GM19463 (cell line): ENCODE measurements at regions not wholly inside any gene's neighbourhood (a gene's known extent, or its start where the extent isn't known, plus 50 kb on each side); places are given as distances from the start of the nearest gene placed in this dataset.
"Not testable (repeated sequence)": the region's sequence is repeated elsewhere in the genome, so short reads cannot be mapped to it uniquely, and the experiment has no call there.

Source experiments
- ATAC-seq: cut with Tn5 transposase; IDR thresholded peaks from one replicate; pipeline ENCODE4 v1.9.1; 2021; ENCODE audit warnings: mild to moderate bottlenecking, moderate library complexity; ENCODE audit not compliant: unreplicated experiment

DNA sequence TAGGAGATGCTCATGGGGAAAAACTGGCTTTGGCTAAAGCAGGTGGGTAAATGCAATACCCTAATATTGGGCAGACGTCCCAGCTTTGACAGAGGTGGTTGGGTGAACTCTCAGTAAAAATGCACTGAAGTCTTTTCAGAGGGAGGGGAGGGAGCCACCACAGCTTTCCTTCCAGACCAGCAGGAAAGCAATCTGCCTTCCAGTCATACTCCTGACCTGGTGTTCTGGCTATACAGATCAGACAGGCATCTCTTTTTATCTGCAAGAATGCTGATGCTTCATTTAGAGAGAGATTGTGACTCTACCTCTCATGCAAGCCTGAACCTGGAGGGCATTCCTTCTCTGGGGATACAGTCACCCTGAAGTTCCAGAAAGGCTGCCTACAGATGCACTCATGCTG is 52.6 kb upstream of the ICA1 start:
- ATAC-seq: no peak

DNA sequence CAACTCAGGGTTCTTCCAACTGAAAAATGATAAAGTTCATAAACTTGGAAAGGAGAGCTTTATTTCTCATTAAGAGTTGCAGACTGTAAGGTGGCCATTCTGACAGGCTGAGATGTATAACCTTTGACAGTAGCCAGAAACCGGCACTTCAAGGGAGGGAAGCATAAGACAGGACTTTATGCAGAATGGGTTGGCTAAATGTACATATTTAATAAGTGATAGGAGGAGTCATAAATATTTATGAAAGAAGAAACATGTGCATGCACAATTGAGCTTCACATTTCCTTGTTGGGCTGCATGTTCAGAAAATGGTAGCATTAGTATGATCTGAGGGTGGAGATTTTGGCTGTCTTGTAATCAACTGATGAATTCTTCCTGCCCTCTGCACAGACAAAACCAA is 57.1 kb upstream of the ICA1 start:
- ATAC-seq: no peak

DNA sequence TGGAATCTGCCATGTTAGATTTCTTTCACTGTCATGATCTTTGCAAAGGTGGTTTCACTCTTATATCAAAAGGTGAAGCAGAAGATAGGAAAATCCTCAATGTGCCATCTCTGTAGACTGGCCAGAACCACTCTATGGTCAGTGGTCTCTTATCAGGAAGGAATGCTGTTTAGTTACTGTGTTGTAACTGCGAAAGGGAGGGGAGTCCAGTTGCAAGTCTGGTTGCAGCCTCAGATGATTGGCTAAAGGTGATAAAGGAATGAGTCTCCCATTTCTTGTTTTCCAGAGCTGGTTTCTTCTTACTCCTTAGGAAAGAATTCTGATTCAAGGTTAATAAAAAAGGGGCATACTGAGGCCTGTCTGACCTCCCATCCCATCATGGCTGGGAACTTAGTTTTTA is 58.2 kb upstream of the ICA1 start:
- ATAC-seq: no peak

DNA sequence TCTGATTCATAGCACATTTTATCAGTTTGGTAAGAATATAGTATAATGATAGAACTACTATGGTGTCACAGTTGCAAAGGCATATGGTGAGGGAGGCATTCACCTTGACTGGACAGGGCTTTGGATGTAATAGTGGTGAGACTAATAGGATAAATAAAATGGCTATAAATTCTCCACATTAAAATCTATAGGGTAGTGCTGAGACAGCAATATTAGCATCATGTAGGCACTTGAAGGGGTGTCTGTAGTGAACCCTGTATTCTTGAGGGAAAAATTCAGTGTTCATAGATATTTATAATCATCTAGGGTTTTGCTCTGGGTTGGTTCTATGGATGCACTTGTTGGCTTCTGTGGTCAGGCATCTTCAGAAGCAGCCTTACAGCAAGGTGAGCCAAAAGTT is 59.3 kb upstream of the ICA1 start:
- ATAC-seq: no peak

DNA sequence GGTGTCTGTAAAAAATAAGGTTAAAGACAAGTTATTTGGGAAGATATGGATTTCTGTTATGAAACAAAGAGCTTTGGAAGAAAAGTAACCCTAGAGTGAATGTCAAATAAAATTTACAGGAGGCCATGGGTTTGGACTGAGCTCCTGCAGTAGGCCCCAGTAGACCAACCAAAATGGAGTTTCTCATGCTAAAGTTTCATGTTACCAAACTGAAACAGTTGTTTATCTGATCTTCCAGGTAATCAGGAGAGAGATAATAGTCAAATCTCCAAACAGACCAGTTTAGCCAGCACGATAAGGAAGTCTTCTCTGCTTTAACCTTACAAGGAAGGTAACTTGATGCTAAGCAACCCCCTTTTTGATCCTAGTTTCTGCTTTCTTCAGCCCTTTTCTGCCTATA is 60.7 kb upstream of the ICA1 start:
- no peak for ATAC-seq

DNA sequence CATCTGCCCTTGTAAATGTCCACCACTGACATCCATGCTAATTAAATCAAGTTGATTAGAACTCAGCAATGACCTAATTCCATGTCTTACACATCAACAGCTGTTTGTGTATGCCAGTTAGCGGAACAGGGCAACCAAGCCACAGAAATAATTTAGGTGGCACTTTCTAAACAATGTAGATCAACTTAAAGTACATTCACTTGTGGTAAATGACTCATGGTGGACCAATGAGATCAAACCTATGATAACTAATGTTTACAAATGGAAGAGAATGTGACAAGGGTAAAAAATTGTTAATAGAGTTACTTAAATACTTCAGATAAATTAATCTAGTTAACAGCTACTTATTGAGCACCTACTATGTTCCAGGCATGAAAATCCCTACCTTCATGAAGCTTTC is 63.1 kb upstream of the ICA1 start:
- ATAC-seq: no peak

DNA sequence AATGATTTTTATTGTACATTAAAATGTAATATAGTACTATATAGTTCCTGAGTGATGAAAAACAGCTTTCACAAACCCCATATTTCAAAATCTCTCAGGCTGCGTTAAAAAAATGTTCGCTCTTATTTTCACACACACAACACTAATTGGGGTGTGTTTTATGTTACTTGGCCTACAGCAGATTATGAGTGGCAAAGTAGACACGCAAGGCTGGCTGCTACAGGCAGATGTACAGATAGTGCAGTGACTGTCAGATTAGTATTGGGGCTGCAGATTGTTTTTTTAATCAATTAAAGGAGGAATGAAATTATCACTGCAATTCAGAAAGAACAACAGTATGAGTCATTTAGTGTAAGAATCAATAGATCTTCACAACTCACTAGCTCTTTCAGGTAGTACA is 65.2 kb upstream of the ICA1 start:
- ATAC-seq: no peak

DNA sequence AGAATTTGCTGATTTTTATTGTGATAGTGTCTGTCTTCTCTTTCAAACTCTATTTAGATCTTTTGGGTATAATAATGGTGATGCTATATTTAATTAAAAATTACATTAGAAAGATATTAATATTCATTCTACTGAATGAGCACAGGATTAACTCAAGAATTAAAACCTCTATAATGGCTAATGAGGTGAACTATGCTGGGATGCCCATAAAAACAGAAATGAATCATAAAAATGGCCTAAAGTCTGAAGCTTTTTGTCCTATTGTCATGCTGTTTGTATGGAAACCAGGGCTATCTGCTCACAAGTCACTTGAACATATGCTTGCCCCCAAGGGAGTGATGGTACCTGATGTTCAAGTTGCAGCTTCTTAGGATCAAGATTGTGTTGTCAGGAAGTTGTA is 76.2 kb upstream of the ICA1 start:
- no peak for ATAC-seq

DNA sequence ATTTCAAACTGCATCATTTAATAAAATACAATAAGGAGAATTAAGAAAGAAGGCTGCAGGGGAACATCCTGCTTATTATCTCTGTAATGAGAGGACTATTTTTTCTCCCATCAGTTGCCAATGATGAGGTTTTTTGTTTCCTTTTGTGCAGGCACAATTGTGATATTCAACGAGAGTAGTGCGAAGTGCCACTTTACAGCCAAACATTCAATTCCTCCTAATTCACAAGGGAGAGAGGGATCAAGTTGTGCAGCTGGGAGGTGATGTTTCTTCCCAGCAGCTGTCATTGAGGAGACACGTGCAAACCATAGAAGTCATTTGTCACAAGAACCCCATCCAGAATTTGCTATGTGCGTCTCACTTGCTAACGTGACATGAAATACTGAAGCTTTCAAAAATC is 81.6 kb upstream of the ICA1 start:
- ATAC-seq: no peak

DNA sequence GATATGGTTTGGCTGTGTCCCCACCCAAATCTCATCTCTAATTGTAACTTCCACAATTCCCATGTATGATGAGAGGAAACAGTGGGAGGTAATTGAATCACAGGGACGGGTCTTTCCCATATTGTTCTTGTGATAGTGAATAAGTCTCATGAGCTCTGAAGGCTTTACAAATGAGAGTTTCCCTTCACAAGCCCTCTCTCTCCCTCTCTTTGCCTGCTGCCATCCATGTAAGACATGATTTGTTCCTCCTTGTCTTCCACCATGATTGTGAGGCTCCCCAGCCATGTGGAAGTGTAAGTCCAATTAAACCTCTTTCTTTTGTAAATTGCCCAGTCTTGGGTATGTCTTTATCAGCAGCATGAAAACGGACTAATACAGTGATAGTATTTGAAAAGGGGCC is 85.4 kb upstream of the ICA1 start:
- ATAC-seq: not testable (repeated sequence)

DNA sequence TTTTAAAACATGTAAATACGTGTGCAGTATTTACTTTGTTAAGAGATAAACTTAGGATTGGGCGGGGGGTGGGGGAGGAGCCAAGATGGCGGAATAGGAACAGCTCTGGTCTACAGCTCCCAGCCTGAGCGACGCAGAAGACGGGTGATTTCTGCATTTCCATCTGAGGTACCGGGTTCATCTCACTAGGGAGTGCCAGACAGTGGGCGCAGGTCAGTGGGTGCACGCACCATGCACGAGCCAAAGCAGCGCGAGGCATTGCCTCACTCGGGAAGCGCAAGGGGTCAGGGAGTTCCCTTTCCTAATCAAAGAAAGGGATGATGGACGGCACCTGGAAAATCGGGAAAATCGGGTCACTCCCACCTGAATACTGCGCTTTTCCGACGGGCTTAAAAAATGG is 81.8 kb upstream of the NXPH1 start:
- ATAC-seq: not testable (repeated sequence)

DNA sequence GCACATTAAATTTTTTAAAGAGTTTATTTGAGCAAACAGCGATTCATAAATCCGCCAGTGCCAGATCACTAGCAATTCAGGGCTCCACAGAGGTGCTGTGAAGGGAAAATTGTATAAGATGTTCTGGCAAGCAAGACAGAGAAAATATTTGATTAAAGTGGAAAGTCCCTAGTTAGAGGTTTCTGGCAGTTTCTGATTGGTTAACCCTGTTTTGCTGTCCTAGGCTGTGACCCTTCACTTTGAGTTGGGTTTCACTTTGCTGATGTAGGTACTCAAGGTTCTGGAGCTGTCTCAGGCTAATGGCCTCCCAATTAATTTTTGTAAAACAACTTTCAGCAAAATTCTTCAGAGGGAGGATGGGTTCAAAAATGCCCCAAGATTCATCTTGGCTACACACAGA is 79.4 kb upstream of the NXPH1 start:
- ATAC-seq: no peak

DNA sequence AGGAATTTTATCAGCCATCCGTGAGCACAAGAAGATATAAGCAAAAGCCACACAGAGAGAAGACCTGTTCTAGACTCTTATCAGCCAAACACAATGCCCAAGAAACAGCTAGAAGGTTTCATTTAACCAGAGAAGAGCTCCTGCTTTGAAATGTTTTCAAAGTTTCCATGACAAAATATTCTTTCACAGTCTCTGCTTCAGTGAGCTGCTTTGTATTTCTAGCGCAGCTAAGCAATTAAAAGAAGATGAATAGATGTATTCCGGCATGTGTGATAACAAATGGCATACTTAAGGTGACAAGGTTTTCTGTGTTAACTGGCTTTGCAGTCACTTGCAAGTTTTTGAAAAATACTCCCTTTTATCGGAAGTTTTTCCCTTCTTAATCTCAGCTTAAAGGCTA is 78.9 kb upstream of the NXPH1 start:
- no peak for ATAC-seq

DNA sequence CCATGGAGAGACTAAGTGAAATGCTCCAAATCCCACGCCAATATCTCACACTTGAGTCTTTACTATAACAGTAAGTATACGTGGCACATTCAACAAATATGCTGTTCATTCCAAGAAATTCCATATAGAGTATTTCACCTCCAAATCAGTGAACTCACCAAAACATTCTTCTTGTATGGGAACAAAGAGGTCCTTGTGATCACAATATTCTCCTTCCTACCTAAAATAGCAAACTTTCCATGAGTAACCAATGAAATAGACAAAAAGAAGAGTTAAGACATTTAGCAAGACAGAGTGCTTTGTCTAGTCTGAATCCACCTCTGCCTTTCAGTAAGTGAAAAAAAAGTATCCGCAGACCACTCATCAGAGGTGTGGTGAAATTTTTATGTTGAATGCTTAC is 77.3 kb upstream of the NXPH1 start:
- no peak for ATAC-seq

DNA sequence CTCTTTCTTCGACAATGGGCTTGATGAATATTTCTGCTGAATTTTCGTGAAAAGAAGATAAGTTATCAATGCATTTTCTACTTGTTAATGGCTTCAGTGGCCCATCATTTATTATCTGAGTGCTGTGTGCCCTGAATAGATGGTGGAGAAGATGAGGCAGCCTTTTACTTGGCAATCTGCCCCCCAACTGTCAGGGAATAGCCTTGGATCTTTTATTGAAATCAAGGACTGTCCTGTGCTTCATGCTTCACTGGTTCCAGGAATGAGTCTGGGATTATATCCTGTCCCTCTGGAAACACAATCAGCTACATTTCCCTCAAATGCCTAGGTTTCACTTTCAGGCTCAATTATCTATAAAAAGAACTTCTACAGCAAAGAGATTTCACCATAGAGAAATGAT is 75.9 kb upstream of the NXPH1 start:
- ATAC-seq: no peak

DNA sequence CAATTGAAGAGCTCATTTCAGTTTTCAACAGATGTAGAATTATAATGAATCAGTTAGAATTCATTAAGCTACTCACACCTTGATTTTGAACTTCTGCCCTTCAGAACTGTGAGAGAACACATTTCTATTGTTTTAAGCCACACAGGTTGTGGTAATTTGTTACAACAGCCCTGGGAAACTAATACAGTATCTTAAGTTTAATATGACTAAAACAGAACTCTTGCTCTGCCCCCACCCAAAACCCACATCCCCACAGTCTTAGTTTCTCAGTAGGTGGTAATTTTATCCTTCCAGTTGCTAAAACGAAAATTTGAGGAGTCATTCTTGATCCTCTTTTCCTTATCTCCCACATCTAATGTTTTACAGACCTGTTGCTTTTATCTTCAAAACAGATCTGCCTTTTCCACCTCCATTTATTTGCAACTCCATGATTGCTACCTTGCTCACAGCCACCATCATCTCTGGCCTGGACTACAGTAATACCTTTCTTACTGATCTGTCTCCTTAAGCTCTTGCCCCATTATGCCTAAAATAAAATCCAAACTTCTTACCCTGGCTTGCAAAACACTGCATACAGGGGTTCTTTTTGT is 72.8 kb upstream of the NXPH1 start:
- no peak for ATAC-seq

DNA sequence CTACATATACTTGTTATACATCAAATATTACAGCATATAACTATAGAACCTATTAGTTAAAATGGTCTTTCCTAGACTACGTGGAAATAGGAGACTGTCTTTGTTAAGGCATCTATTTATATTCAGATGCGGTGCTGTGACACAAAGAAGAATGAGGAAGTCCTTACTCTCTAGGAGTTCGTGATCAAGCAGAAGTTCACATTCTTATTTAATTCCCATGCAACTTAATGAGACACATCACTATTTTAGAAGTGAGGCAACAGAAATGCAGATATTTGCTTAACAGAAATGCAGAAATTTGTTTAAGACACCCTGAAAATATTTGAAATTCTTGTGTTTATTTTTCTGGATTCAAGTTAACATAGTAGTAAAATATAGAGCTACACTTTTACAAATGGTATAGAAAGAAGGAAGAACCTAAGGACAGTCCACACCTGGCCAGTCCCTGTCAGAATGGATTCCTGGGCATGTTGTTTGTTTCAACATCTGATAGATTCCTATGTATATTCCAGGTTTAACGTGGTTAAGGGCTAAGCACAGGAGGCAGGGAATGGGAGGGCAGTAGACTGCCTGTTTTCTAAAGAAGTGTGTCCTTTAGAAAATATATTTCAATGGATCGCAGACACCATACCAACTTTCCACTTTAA is 70.6 kb upstream of the NXPH1 start:
- no peak for ATAC-seq

DNA sequence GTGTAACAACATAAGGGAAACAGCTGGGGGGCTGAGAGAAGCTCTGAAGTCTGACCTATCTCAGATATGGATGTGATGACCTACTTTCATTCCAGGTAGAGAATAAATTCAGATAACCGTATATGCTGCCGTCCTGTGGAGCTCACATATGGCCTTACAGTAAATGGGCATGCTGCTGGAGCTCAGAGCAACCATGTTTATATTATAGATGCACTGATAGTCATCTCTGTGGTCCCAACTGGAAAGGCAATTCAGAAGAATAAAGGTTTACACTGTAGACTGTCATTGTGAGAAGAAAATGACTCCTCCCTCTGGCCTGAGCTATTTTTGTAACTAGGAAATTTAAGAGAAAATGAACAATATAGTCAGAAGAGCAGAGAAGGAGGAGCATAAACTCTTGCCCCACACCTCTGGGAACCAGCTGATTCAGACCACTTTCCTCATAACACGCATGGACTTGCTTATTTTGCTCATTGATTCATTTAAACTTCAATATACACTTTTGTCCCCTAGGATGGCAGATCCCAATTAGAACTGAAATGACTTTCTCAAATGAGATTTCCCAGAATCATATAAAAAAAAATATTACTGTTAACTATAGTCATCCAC is 69.9 kb upstream of the NXPH1 start:
- no peak for ATAC-seq

DNA sequence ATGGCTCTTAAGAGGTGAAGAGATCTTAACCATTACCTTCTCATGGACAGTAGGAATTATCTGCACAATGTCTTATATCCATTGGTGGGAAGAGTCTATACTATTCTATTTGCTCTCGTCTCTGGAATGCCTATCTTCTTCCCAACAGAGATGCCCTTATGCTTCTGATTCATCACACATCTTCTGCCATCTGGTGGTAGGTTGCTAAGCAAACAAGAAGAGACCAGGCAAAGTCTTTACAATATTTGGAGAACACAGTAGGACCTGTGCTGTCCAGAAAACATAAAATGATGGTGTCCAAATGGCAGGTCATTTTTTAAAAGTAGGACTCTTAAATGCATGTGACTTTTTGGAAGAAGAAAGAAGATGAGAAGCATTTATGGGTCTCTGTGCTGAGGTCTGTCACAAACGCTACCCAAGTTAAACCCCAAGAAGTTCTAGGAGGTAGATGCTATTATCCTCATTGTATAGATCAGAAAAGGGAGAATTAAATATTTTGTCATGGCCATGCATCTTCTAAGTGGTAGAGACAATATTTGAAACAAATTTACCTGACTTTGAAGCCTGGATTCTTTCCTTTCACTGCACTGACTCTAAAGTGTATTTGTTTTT is 67.8 kb upstream of the NXPH1 start:
- ATAC-seq: no peak

DNA sequence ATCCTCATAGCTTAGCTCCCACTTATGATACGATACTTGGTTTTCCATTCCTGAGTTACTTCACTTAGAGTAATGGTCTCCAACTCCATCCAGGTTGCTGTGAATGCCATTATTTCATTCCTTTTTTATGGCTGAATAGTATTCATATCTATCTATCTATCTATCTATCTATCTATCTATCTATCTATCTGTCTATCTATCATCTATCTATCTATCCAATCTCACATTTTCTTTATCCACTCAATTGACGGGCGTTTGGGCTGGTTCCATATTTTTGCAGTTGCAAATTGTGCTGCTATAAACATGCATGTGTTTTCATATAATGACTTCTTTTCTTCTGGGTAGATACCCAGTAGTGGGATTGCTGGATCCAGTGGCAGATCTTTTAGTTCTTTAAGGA is 65.4 kb upstream of the NXPH1 start:
- not testable (repeated sequence) for ATAC-seq

DNA sequence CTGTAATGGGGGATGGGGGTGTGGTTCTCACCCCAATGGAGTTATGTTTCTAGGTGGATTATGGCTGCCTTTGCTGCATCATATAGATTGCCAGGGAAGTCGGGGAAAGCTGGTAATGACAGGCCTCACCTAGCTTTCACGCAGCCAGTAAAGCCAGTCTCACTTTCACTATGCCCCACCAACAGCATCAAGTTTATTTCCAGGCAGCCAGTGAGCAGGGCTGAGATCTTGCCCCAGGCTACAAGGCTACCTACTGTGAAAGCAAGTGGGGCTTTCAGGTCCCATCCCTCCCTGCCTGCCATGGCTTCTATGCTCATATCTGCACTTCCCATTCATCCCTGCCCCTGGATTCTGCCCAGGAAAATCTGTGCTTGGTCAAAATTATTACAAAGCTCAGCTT is 61.7 kb upstream of the NXPH1 start:
- peak; percentile 45 for ATAC-seq

DNA sequence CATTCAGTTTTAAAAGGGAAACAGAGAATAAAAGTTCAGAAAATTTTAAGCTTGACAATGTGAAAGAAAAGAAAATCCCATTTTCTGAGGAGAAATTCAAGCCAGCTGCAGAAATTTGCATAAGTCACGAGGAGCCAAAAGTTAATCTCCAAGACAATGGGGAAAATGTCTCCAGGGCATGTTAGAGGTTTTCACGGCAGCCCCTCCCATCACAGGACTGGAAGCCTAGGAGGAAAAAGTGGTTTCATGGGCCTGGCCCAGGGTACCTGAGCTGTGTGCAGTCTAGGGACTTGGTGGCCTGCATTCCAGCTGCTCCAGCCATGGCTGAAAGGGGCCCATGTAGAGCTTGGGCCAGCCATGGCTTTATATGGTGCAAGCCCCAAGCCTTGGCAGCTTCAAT is 59.6 kb upstream of the NXPH1 start:
- no peak for ATAC-seq
